SKM-1 (cell line): ENCODE measurements at regions not wholly inside any gene's neighbourhood (a gene's known extent, or its start where the extent isn't known, plus 50 kb on each side); places are given as distances from the start of the nearest gene placed in this dataset.

Source experiments
- DNase-seq: peaks from one replicate; lab custom pipeline; 2025; ENCODE audit not compliant: unreplicated experiment; lab: John Stamatoyannopoulos, UW

GRCh38 chr4:56099378-56099786 is 150.6 kb downstream of the CEP135 start:
- DNase-seq: no peak

GRCh38 chr4:56093576-56093975 is 144.8 kb downstream of the CEP135 start:
- no peak for DNase-seq

DNA sequence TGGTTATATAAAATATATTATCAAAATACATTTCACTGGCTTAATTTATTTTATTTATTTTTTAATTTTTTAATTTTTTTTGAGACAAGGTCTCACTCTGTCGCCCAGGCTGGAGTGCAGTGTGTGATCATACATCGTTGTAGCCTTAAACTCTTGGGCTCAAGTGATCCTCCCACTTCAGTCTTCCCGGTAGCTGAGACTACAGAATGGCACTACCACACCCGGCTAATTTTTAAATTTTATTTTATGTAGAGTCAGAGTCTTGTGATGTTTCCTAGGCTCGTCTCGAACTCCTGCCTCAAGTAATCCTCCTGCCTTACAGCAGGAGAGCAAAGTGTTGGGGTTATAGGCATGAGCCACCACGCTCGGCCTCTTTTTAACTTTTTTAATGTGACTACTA is 143.8 kb downstream of the CEP135 start:
- no peak for DNase-seq

DNA sequence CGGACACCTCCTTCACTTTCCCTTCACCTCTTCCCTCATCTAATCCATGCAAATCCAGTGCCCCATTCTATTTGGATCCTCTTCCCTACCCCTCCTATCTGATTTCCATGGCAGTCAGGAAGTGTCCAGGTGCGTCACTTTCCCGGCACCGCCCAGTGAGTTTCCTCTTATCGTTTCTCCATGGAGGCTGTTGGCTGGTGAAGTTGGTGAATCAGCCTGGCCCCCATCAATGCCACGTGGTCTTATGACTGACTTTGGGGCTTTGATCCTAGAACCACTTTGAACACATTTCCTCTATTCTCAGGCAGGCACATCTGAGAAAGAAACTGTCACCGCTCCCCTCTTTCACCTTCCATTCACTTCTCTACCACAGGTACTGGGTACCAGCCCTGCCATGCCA is 137.8 kb downstream of the CEP135 start:
- no peak for DNase-seq

DNA sequence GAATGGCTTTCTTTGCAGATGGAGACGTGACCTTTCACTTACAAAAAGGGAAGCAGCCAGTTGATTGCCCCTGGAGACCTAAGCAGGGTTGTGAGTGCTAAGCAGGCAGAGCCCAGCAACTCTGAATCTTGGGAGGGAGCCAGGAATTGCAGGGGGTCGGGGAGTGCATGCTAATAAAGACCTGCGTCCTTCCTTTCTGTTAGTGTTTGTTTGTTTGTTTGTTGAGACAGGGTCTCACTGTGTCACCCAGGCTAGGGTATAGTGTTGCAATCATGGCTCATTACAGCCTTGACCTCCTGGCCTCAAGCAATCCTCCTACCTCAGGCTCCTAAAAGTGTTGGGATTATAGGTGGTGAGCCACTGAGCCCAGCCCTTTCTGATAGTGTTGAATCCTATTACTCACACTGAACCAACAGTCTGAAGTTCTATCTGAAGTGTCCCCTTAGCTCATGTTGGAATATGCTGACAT is 137.4 kb downstream of the CEP135 start:
- peak; percentile 9 for DNase-seq

- no peak for DNase-seq
These were observed 136.5 kb downstream of the CEP135 start for GRCh38 chr4:56085275-56085674.

DNA sequence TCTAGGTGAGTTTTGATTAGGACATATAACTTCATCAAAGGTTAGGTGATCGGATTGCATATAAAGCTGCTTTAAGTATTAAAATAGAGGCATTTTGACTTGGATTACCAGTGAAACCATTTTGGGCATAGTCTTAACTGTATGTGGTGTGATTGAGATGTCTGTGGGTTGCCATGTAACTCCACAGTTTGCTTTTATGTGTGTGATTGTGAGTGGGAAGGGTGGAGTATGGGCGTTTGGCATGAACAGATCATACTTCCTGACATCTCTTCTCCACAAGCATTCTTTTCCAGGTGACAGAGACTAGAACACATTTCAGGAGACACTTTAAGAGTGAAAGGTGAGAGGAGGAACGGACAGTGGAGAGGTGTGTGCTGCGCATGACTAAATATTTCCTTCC is 136.1 kb downstream of the CEP135 start:
- no peak for DNase-seq
